ENCODE measurements at regions not wholly inside any gene's neighbourhood (a gene's known extent, or its start where the extent isn't known, plus 50 kb on each side); places are given as distances from the start of the nearest gene placed in this dataset.

GRCh38 chr18:10244341-10244740 is 210.1 kb upstream of the APCDD1 start:
- no peak for TF ChIP-seq POLR2A (IDR thresholded peaks at IDR 0.05)
- TF ChIP-seq CTCF (IDR thresholded peaks at IDR 0.05): no peak
